ENCODE measurements at regions not wholly inside any gene's neighbourhood (a gene's known extent, or its start where the extent isn't known, plus 50 kb on each side); places are given as distances from the start of the nearest gene placed in this dataset.
"Not testable (repeated sequence)": the region's sequence is repeated elsewhere in the genome, so short reads cannot be mapped to it uniquely, and the experiment has no call there.

DNA sequence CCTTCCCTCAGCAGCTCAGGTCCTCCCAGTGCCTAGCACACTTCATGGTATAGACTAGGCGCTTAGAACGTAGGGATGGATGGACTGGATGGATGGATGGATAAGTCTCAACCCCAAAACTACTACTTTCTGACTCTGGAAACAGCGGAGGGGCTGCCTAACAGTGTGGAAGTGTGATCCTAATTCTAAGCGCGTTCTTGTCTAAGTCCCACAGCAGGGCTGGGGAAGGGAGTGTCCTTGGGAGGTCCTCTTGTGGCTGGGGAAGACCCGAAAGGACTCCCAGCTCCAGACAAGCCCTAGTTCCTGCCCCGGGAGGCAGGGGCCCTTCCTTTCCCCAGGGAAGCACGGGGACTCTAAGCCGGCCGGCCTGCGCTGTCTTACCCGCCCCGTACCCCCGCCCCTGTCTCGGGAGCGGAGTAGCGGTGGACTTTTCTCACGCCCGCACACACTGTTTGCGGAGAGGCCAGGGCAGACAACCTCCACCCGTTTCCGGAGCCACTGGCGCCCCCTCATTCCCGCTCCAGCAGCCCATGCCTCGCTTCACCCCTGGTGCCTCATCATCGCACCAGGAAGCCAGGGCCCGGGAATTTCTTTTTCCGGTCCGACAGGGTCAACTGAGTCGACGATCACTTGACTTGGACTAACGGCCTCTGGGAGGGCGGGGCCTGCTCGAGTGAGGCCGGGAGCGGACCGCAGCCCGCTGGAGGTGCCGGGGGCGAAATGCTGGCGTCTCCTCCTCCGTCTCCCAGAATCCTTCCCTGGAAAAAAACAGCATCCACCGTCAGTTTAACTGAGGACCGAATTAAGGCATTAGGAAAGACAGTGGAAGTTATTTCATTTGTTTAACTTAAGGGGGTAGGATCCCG lies 133.3 kb downstream of the TBC1D2B start:
- DNase-seq (ENCODE audit: missing footprints), result peak; percentile 93

GRCh38 chr15:77942611-77943211 lies 134.8 kb downstream of the TBC1D2B start:
- no peak for DNase-seq (ENCODE audit: missing footprints)
- ATAC-seq, result no peak
- intact Hi-C loops (cut with DNase I), result no loop called here

More for the DNA sequence above, 133.3 kb downstream of the TBC1D2B start:
- intact Hi-C loops (cut with DNase I), result no loop called here
- ATAC-seq, result peak; percentile 95

- ATAC-seq; intact Hi-C loops (cut with DNase I); DNase-seq (ENCODE audit: missing footprints): not testable (repeated sequence)
Measured at GRCh38 chr15:77941090-77941827, 136.3 kb downstream of the TBC1D2B start.

DNA sequence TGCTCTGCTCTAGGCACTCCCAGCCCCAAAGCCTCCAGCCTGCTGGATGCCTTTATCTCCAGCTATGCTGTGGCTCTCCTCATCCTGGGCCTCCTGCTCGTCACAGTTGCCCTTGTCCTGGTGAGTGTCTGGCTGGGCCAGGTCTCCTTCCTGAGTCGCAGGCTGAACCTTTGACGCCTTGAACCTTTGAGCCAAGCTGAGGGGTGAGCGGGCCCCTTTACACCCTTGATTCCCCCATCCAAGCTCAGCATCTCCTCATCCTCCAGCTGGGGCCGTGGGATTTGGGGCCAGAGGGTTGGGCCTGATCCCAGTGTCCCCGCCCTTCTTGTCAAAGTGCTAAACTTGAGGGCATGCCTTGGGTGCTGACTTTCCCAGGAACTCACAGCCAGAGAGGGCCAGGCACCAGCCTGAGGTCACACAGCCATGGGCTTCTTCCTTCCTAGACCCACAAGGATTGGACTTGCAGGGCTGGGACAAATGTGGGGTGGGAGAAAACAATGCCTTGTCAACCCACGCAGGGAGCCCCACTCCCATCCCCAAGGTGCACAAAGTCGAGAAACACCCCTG lies 137.0 kb downstream of the TBC1D2B start:
- ATAC-seq, result no peak
- intact Hi-C loops (cut with DNase I), result no loop called here
- no peak for DNase-seq (ENCODE audit: missing footprints)

DNA sequence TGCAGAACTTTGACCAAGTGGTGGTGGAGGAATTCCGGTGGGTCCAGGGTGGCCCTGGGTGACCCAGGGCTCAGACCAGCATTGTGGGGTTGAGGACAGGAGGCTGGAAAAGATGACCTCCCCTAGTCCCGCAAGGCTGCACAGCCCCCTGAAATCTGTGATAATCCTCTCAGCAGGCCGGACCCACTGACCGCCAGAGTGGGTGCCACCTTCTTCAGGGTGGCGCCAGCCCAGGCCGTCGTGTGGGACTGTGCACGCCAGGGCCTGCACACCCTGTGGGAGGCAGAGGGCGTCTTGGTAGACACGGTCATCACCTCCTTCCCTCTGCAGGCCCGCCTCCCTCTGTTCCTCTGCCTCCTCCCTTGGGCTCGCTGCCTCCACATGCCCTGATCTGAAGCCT lies 137.7 kb downstream of the TBC1D2B start:
- ATAC-seq (no peak), DNase-seq (ENCODE audit: missing footprints) (no peak)
- intact Hi-C loops (cut with DNase I), result no loop called here

- ATAC-seq; DNase-seq (ENCODE audit: missing footprints); intact Hi-C loops (cut with DNase I): not testable (repeated sequence)
Measured at GRCh38 chr15:77939026-77939425, 138.5 kb downstream of the TBC1D2B start.

- DNase-seq (ENCODE audit: missing footprints); intact Hi-C loops (cut with DNase I); ATAC-seq: not testable (repeated sequence)
Measured at GRCh38 chr15:77938546-77938945, 139.0 kb downstream of the TBC1D2B start.

- ATAC-seq; DNase-seq (ENCODE audit: missing footprints); intact Hi-C loops (cut with DNase I): not testable (repeated sequence)
Measured at GRCh38 chr15:77936567-77936966, 140.9 kb downstream of the TBC1D2B start.

DNA sequence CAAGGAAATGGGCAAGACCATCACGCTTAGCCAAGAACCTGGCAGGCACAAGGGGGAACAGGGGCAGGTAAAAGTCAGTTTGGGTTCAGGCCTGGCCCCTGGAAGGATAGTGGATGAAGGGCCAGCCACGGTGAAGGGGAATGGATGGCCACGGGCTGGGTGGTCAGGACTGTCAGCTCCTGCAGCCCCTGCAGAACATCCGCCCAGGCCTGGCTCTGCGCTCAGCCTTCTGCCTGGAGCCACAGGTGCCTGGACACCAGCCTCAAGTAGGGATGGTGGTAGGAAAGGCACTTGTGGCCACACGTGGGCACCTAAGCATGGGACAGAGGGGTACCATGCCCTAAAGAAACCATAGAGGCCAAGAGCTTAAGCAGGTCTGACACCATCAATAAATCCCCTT lies 143.0 kb downstream of the TBC1D2B start:
- ATAC-seq; DNase-seq (ENCODE audit: missing footprints); intact Hi-C loops (cut with DNase I): not testable (repeated sequence)

DNA sequence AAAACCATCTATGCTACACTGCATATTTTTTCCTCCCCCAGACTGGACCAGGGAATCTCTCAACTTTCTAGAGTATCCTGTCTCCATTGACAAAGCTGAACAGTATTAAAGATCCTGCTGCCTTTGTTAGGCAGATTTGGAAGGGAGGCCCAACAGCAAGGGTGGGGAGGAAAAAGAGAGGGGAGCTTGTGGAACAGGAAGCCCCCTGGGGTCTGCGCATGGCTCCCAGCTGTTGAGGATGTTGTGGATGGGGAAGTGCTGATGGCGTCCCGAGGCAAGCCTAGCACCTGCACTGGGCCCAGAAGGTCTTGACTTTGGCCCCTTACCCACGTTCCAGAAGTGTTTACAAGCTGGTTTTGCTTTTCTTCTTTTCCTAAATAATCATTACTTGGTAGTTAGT lies 146.6 kb downstream of the TBC1D2B start:
- ATAC-seq; DNase-seq (ENCODE audit: missing footprints); intact Hi-C loops (cut with DNase I): not testable (repeated sequence)

GRCh38 chr15:77930490-77930889 lies 147.0 kb downstream of the TBC1D2B start:
- intact Hi-C loops (cut with DNase I); ATAC-seq; DNase-seq (ENCODE audit: missing footprints): not testable (repeated sequence)

DNA sequence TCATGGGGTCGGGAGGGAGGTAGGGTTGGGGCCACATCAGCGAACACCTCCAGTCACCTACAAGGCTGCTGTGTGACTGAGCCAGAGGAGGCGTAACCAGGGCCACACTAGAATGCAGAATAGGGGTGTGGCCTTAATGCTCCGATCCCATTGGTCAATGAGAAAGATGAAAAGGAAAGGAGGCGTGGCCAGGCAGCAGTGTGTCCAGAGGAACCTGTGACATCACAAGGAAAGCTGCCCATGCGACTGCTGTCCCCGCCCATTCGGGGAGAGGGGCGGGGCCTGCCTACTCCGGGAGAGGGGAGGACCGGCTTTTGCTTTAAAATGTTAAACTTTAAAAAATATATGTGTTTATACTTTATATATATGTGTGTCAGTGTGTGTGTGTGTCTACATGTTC lies 150.7 kb downstream of the TBC1D2B start:
- ATAC-seq; DNase-seq (ENCODE audit: missing footprints): not testable (repeated sequence)

DNA sequence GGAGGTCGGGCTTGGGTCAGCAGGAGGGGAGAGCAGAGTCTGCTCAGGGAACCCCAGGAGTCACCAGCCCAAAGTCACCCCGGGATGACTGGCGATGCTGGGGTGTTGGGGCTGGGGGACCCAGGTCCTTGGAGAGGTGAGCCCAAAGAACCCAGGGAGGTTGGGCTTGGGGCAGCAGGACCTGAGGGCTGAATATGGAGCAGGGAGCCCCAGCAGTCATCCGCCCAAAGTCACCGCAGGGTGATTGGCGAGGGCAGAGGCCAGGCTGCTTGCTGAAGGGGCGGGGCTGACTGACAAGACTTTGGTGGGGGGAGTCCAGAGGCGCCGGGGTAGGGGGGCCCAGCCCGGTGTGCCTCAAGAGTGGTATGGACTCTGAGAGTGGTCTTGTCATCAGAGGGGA lies 151.2 kb downstream of the TBC1D2B start:
- intact Hi-C loops (cut with DNase I), result not testable (repeated sequence)

More for the DNA sequence above, 150.7 kb downstream of the TBC1D2B start:
- intact Hi-C loops (cut with DNase I), result not testable (repeated sequence)

GRCh38 chr15:77925101-77925500 lies 152.4 kb downstream of the TBC1D2B start:
- intact Hi-C loops (cut with DNase I); DNase-seq (ENCODE audit: missing footprints); ATAC-seq: not testable (repeated sequence)

More for the DNA sequence above, 151.2 kb downstream of the TBC1D2B start:
- ATAC-seq; DNase-seq (ENCODE audit: missing footprints): not testable (repeated sequence)

GRCh38 chr15:77921664-77922063 lies 155.8 kb downstream of the TBC1D2B start:
- DNase-seq (ENCODE audit: missing footprints) (no peak), ATAC-seq (no peak)
- intact Hi-C loops (cut with DNase I), result no loop called here

DNA sequence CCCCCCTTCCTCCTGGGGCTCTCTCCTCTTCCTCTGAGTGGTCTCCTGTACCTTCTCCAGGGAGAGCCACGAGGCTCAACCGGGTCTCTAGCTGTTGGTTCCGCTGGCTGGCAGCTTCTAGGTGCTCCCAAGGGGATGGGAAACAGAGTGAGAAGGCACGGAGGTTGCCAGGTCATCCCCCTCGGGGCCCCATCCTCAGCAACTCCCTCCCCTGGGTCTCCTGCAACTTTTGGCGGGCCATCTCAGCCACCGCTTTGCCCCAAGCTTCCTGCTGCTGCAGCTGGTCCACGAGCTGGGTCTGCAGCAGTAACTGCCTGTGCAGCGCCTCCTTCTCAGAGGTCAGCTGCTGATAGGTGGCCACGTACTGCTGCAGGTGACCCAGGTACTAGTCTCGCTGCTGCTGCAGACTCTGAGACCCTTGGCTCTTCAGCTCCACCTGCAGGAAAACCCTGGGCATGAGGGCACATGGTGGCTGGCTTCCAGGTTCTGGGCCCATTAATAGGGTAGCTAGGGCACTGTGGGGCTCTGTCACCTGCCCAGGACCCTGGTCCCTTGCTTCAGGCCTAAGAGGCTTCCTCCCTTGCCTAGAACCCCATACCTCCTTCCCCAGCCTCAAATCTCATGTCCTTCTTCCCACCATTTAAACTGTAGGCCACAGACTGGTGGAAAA lies 160.4 kb downstream of the TBC1D2B start:
- intact Hi-C loops (cut with DNase I), result not testable (repeated sequence)

DNA sequence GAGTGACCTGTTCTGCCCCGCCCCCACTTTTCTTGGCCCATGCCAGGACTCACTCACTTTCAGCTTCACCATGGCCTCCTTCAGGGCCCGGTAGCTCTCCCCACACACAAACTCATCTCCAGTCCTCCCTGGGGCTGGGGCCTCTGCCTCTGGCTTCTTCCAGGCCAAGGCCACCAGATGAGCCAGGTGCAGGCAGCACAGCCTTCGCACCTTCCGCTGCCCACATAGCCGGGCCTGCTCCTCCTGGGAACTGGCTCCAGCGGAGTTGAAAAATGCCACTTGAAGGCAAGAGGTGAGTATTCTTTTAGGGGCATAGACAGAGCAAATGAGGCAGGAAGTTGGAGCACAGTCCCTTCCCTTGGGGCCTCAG lies 161.6 kb downstream of the TBC1D2B start:
- ATAC-seq; DNase-seq (ENCODE audit: missing footprints); intact Hi-C loops (cut with DNase I): not testable (repeated sequence)

More for the DNA sequence above, 160.4 kb downstream of the TBC1D2B start:
- DNase-seq (ENCODE audit: missing footprints); ATAC-seq: not testable (repeated sequence)

- ATAC-seq (no peak), DNase-seq (ENCODE audit: missing footprints) (no peak)
- intact Hi-C loops (cut with DNase I), result no loop called here
Measured at GRCh38 chr15:77915261-77915960, 162.1 kb downstream of the TBC1D2B start.

Measured in Right ventricle myocardium inferior (tissue), 1 donor.